Stomach (tissue), 4 donors: ENCODE measurements at regions not wholly inside any gene's neighbourhood (a gene's known extent, or its start where the extent isn't known, plus 50 kb on each side); places are given as distances from the start of the nearest gene placed in this dataset.

Experiments
- CTCF ChIP-seq, 7 experiments: fragments of 450-650 bp in 4 of 7; fragments of 200-600 bp in 3 of 7; sonication (generic) in 3 of 7; IDR thresholded peaks; one replicate each; pipeline ENCODE4 v1.5.1; 2016 to 2019; ENCODE audit warnings: antibody characterized with exemption in 7 of 7, control low read depth in 2 of 7, mild to moderate bottlenecking in 1 of 7
- EP300 ChIP-seq: sonication (generic); formaldehyde crosslinking; IDR thresholded peaks from one replicate; pipeline ENCODE4 v1.6.1; 2017; ENCODE audit warnings: antibody characterized with exemption
- POLR2A ChIP-seq, 4 donors: fragments of 450-650 bp; IDR thresholded peaks; one replicate each; pipeline ENCODE4 v1.6.1; 2016; ENCODE audit warnings: antibody characterized with exemption in 4 of 4, control low read depth in 2 of 4, mild to moderate bottlenecking in 1 of 4, moderate library complexity in 1 of 4

- TF ChIP-seq CTCF (IDR thresholded peaks at IDR 0.05): no peak
- TF ChIP-seq EP300: no peak
- TF ChIP-seq POLR2A (IDR thresholded peaks at IDR 0.05): no peak
These were observed 170.5 kb downstream of the NTMT2 start for GRCh38 chr1:170316270-170316669.
